IMR-90 (cell line): ENCODE measurements at regions not wholly inside any gene's neighbourhood (a gene's known extent, or its start where the extent isn't known, plus 50 kb on each side); places are given as distances from the start of the nearest gene placed in this dataset.

Experiments
- ATAC-seq: fragments of 200-7000 bp; cut with Tn5 transposase; 2 replicates; pipeline ENCODE4 v1.9.1; 2020; ENCODE audit warnings: low read depth, mild to moderate bottlenecking, moderate library complexity
- BruUV-seq: library from RNA; stranded (reverse); fragments of 400-500 nt; replicated peaks from 2 replicates; lab custom pipeline; 2021; lab: Mats Ljungman, UMichigan
- CTCF ChIA-PET: fragments of 300-600 bp; formaldehyde crosslinking; extraction: SDS; loops from one replicate; lab custom pipeline; 2021; ENCODE audit warnings: antibody characterized with exemption; lab: Yijun Ruan, JAX
- POLR2A ChIA-PET: fragments of 300-600 bp; sonication (Branson Sonifier 250); formaldehyde crosslinking; loops from one replicate; lab custom pipeline; 2022; ENCODE audit warnings: antibody characterized with exemption; ENCODE audit not compliant: unreplicated experiment; lab: Charles Lee
- DNase-seq: peaks from one replicate; pipeline ENCODE4 v3.0.0; 2013
- H2AFZ ChIP-seq: replicated peaks from 2 replicates; pipeline ENCODE3; 2013; ENCODE audit warnings: low read length, mild to moderate bottlenecking; ENCODE audit not compliant: poor library complexity
- H2AK5ac ChIP-seq: 2 replicates; pipeline ENCODE4 v1.6.1; 2013; ENCODE audit warnings: low read depth, low read length, inconsistent platforms
- H2AK9ac ChIP-seq: replicated peaks from 2 replicates; pipeline ENCODE3; 2013; ENCODE audit warnings: mild to moderate bottlenecking, low read depth, low read length, moderate library complexity; ENCODE audit not compliant: poor library complexity
- H2BK120ac ChIP-seq: 2 replicates; pipeline ENCODE4 v1.6.1; 2013; ENCODE audit warnings: low read depth, low read length, inconsistent platforms
- H2BK15ac ChIP-seq: 3 replicates; pipeline ENCODE4 v1.6.1; 2013; ENCODE audit warnings: low read depth, low read length, inconsistent platforms
- H2BK20ac ChIP-seq: 2 replicates; pipeline ENCODE4 v1.6.1; 2013; ENCODE audit warnings: low read depth, mild to moderate bottlenecking, inconsistent platforms, low read length, moderate library complexity
- H2BK5ac ChIP-seq: 2 replicates; pipeline ENCODE4 v1.6.1; 2013; ENCODE audit warnings: mild to moderate bottlenecking, low read depth, low read length, inconsistent platforms; ENCODE audit not compliant: poor library complexity, severe bottlenecking
- H3K14ac ChIP-seq: replicated peaks from 2 replicates; pipeline ENCODE4 v1.6.1; 2013; ENCODE audit warnings: low read depth, low read length, inconsistent platforms
- H3K18ac ChIP-seq: 2 replicates; pipeline ENCODE4 v1.6.1; 2013; ENCODE audit warnings: low read depth, low read length, control low read depth
- H3K23ac ChIP-seq: 2 replicates; pipeline ENCODE4 v1.6.1; 2013; ENCODE audit warnings: low read depth, low read length, inconsistent platforms
- H3K27ac ChIP-seq: 2 replicates; pipeline ENCODE4 v1.5.1; 2013; ENCODE audit warnings: mild to moderate bottlenecking, control low read depth, low read length; ENCODE audit not compliant: insufficient read depth
- H3K27me3 ChIP-seq: 2 replicates; pipeline ENCODE4 v1.6.1; 2013; ENCODE audit warnings: low read length; ENCODE audit not compliant: control insufficient read depth, insufficient read depth
- H3K36me3 ChIP-seq: 2 replicates; pipeline ENCODE4 v1.6.1; 2013; ENCODE audit warnings: low read length, mixed read lengths; ENCODE audit not compliant: control insufficient read depth, insufficient read depth
- H3K4ac ChIP-seq: 2 replicates; pipeline ENCODE4 v1.6.1; 2013; ENCODE audit warnings: low read depth, low read length, inconsistent platforms
- H3K4me1 ChIP-seq: 2 replicates; pipeline ENCODE4 v1.6.1; 2013; ENCODE audit warnings: low read length, mixed read lengths; ENCODE audit not compliant: control insufficient read depth, insufficient read depth
- H3K4me2 ChIP-seq: 2 replicates; pipeline ENCODE4 v1.6.1; 2013; ENCODE audit warnings: low read depth, mild to moderate bottlenecking, control low read depth, low read length, moderate library complexity
- H3K4me3 ChIP-seq: 2 replicates; pipeline ENCODE4 v1.5.1; 2013; ENCODE audit warnings: low read depth, mild to moderate bottlenecking, control low read depth, low read length, moderate library complexity; ENCODE audit not compliant: insufficient read depth
- H3K56ac ChIP-seq: 2 replicates; pipeline ENCODE4 v1.6.1; 2013; ENCODE audit warnings: low read length, inconsistent platforms; ENCODE audit not compliant: insufficient read depth; ENCODE audit errors: extremely low read depth
- H3K79me1 ChIP-seq, 2 experiments: 2 replicates each; pipeline ENCODE4 v1.6.1; 2013; ENCODE audit warnings: low read length in 2 of 2, inconsistent platforms in 1 of 2, low read depth in 1 of 2
- H3K9ac ChIP-seq: 2 replicates; pipeline ENCODE4 v1.6.1; 2013; ENCODE audit warnings: low read depth, low read length, control low read depth
- H3K9me1 ChIP-seq: 2 replicates; pipeline ENCODE4 v1.6.1; 2013; ENCODE audit warnings: low read length, inconsistent platforms; ENCODE audit not compliant: insufficient read depth
- H3K9me3 ChIP-seq: 2 replicates; pipeline ENCODE4 v1.6.1; 2013; ENCODE audit warnings: low read length; ENCODE audit not compliant: control insufficient read depth, insufficient read depth
- H4K20me1 ChIP-seq: 2 replicates; pipeline ENCODE4 v1.6.1; 2013; ENCODE audit warnings: low read length, inconsistent platforms; ENCODE audit not compliant: insufficient read depth
- H4K5ac ChIP-seq: 2 replicates; pipeline ENCODE4 v1.6.1; 2013; ENCODE audit warnings: mild to moderate bottlenecking, low read depth, low read length, control low read depth
- H4K8ac ChIP-seq, 2 experiments: 2 replicates each; pipeline ENCODE4 v1.6.1; 2013; ENCODE audit warnings: low read depth in 2 of 2, low read length in 2 of 2, control low read depth in 1 of 2, inconsistent platforms in 1 of 2
- H4K91ac ChIP-seq: 2 replicates; pipeline ENCODE4 v1.6.1; 2013; ENCODE audit warnings: low read depth, low read length, inconsistent platforms; ENCODE audit not compliant: insufficient read depth
- CTCF ChIP-seq: conservative IDR thresholded peaks from 2 replicates; pipeline ENCODE4 v1.5.1; 2012; ENCODE audit warnings: mild to moderate bottlenecking, low read depth, low read length, improper control_type of control experiment
- MXI1 ChIP-seq: IDR thresholded peaks from 2 replicates; pipeline ENCODE4 v1.6.1; 2012; ENCODE audit warnings: low read depth, mild to moderate bottlenecking, low read length, moderate library complexity, borderline replicate concordance
- RAD21 ChIP-seq: IDR thresholded peaks from 2 replicates; pipeline ENCODE4 v1.6.1; 2012; ENCODE audit warnings: low read length, improper control_type of control experiment
- RCOR1 ChIP-seq: IDR thresholded peaks from 2 replicates; pipeline ENCODE4 v1.6.1; 2012; ENCODE audit warnings: mild to moderate bottlenecking, low read length, improper control_type of control experiment; ENCODE audit not compliant: insufficient replicate concordance
- SMC3 ChIP-seq: fragments of 150-350 bp; IDR thresholded peaks from 2 replicates; pipeline ENCODE4 v1.6.1; 2016; ENCODE audit warnings: low read depth, mild to moderate bottlenecking, antibody characterized with exemption, low read length, moderate library complexity
- USF2 ChIP-seq: fragments of 150-350 bp; IDR thresholded peaks from 2 replicates; pipeline ENCODE4 v1.6.1; 2017; ENCODE audit warnings: mild to moderate bottlenecking, antibody characterized with exemption, low read length, low read depth
- WGBS, 2 experiments: methylation state at CpG; one replicate each; pipeline versions ENCODE4 v1.1.5 to v1.1.7; 2013; ENCODE audit warnings: missing lambda C conversion rate in 2 of 2; ENCODE audit not compliant: insufficient read length in 1 of 2; ENCODE audit errors: extremely low coverage in 2 of 2; 5-methylcytosine and 5-hydroxymethylcytosine counted together
- dilution Hi-C: fragments of 300-500 bp; cut with HindIII; formaldehyde crosslinking; loops from one replicate; pipeline ENCODE4 v1.14.3; 2018; ENCODE audit warnings: low sequenced_read_pairs; ENCODE audit not compliant: unreplicated experiment
- in situ Hi-C: fragments of 300-500 bp; cut with MboI; formaldehyde crosslinking; loops from 3 replicates; pipeline ENCODE4 v1.14.3; 2019; ENCODE audit warnings: low sequenced_read_pairs, inconsistent platforms, mixed read lengths
- intact Hi-C: fragments of 100-400 bp; cut with micrococcal nuclease; formaldehyde crosslinking; loops from 2 replicates; pipeline ENCODE4 v1.10.0; 2022

GRCh38 chr4:142984871-142985585, 138.9 kb upstream of the INPP4B start:
- in situ Hi-C loops: no loop called here
- Histone ChIP-seq H3K14ac (no peak overlapping the region), H4K8ac (no peak overlapping the region), H4K20me1 (no peaks in the 10 kb centered on the region), H2AFZ (no peak overlapping the region), H2BK15ac (no peak overlapping the region), H3K9me3 (no peaks in the 10 kb centered on the region), H2AK5ac (no peak overlapping the region), H3K9ac (no peak overlapping the region), H2BK120ac (no peak overlapping the region), H3K4me1 (no peaks in the 10 kb centered on the region), H3K4me3 (no peak overlapping the region), H2BK5ac (no peak overlapping the region), H3K27ac (no peak overlapping the region), H3K4ac (no peak overlapping the region), H3K27me3 (peaks cover 5% of the 10 kb centered on the region), H3K79me1 (no peaks in the 10 kb centered on the region), H2BK20ac (no peak overlapping the region), H4K5ac (no peak overlapping the region), H3K18ac (no peak overlapping the region), H4K91ac (no peak overlapping the region), H3K4me2 (no peak overlapping the region), H3K56ac (no peak overlapping the region), H2AK9ac (no peak overlapping the region), H3K23ac (no peak overlapping the region), H3K9me1 (no peaks in the 10 kb centered on the region), H3K36me3 (no peaks in the 10 kb centered on the region)
- dilution Hi-C loops: no loop called here
- WGBS, 2 experiments: no CpG with 5 or more reads among the region's 3 CpGs
- ChIA-PET CTCF (interaction anchor here (0.6 to 1.5 kb wide), 7 partner anchors 19 to 612 kb away, joined by 3 to 6 read pairs (median 3); no protein-coding TSS in a partner anchor), POLR2A (no interaction called here)
- no TSS peak for BruUV-seq
- ATAC-seq: peak; percentile 44
- no peak for TF ChIP-seq USF2
- peak; percentile 43 for TF ChIP-seq CTCF
- TF ChIP-seq RAD21: peak; percentile 35
- no peak for TF ChIP-seq RCOR1
- TF ChIP-seq MXI1: no peak
- TF ChIP-seq SMC3: peak; percentile 39; the same call in 1 of the 2 replicates
- intact Hi-C loops: loop anchor here (2.0 to 5.0 kb wide), 3 partner anchors 100 to 497 kb away; partner anchors contain the start of gene USP38
- DNase-seq: peak; percentile 17
